ENCODE measurements at regions not wholly inside any gene's neighbourhood (a gene's known extent, or its start where the extent isn't known, plus 50 kb on each side); places are given as distances from the start of the nearest gene placed in this dataset.
A peak's percentile ranks its signal among the peaks of the same experiment; 100 is the strongest.
"Not testable (repeated sequence)": the region's sequence is repeated elsewhere in the genome, so short reads cannot be mapped to it uniquely, and the experiment has no call there.

DNA sequence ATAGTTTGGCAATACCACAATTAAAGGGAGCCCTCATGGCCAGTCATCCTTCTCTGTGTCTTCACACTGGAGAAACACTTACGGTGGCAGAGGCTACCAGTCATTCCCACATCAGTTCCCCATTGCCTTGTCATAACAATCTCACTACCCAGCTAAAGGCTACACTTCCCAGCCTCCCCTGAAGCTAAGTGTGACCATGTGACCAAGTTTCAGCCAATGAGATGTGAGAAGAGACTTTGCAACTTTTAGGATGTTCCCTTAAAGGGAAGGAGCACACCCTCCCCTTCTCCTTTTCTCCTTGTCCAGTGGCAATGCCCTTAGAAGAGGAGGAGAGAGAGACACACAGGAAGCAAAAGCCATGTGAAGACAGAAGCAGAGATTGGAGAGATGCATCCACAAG is 89.0 kb upstream of the RAB12 start:
- Mint-ChIP-seq H3K4me1 (ENCODE audit: low read depth) (no peaks in the 10 kb centered on the region), H3K27ac (no peak overlapping the region), H3K4me3 (ENCODE audit: low read depth) (no peak overlapping the region), H3K9me3 (ENCODE audit: low read depth) (peaks cover 8% of the 10 kb centered on the region), H3K27me3 (peaks cover 7% of the 10 kb centered on the region), H3K36me3 (ENCODE audit: insufficient read depth) (no peaks in the 10 kb centered on the region)
- TF ChIP-seq, protein P1, sequence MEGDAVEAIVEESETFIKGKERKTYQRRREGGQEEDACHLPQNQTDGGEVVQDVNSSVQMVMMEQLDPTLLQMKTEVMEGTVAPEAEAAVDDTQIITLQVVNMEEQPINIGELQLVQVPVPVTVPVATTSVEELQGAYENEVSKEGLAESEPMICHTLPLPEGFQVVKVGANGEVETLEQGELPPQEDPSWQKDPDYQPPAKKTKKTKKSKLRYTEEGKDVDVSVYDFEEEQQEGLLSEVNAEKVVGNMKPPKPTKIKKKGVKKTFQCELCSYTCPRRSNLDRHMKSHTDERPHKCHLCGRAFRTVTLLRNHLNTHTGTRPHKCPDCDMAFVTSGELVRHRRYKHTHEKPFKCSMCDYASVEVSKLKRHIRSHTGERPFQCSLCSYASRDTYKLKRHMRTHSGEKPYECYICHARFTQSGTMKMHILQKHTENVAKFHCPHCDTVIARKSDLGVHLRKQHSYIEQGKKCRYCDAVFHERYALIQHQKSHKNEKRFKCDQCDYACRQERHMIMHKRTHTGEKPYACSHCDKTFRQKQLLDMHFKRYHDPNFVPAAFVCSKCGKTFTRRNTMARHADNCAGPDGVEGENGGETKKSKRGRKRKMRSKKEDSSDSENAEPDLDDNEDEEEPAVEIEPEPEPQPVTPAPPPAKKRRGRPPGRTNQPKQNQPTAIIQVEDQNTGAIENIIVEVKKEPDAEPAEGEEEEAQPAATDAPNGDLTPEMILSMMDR (IDR thresholded peaks at IDR 0.05; ENCODE audit: unreplicated experiment) = no peak
- no peak for DNase-seq (ENCODE audit: low spot score, unreplicated experiment)

DNA sequence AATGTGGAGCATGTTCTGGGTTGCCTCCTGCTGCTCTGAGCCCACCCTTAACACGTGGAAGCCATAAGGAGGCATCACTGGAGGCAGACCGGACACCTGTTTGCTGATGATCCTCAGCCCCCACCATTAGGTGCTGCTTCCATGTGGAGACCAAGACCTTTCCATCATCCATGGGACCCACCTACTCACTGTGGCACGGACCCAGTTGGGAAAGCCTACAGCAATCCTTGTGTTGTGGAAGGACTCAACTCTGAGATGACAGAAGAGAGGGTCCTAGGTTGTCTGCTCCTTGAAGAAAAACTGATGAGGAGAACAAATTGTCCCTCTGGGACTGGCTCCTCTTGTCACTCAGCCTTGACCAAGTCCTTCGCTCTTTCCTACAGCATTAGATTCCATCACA is 86.5 kb upstream of the RAB12 start:
- DNase-seq (ENCODE audit: low spot score, unreplicated experiment) = no peak
- Mint-ChIP-seq H3K27me3 (peaks cover 7% of the 10 kb centered on the region), H3K27ac (no peak overlapping the region), H3K4me1 (ENCODE audit: low read depth) (no peaks in the 10 kb centered on the region), H3K4me3 (ENCODE audit: low read depth) (no peak overlapping the region), H3K36me3 (ENCODE audit: insufficient read depth) (no peaks in the 10 kb centered on the region), H3K9me3 (ENCODE audit: low read depth) (peaks cover 8% of the 10 kb centered on the region)
- TF ChIP-seq, protein P1 (IDR thresholded peaks at IDR 0.05; ENCODE audit: unreplicated experiment) = no peak

DNA sequence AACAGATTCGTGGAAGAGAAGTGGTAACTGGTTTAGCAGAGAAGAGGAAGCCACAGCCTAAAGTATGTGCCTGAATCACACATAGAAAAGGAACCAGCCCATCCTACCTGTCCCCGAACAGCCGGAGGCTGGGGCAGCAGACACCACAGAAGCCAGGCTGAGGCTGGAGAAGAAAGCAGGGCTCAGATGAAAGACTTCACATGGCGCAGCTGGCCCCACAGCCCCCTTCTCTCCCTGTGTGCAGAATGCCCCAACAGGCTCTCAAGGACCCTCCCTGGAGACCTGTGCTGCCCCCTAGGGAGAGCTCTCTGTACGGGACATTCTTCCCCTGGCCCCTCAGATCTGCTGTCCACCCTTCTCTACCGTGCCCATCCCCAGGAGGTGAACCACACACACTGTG is 83.5 kb upstream of the RAB12 start:
- H3K36me3 Mint-ChIP-seq (ENCODE audit: insufficient read depth) = no peaks in the 10 kb centered on the region
- TF ChIP-seq, protein P1 (IDR thresholded peaks at IDR 0.05; ENCODE audit: unreplicated experiment) = peak; percentile 45
- no peak overlapping the region for H3K4me3 Mint-ChIP-seq (ENCODE audit: low read depth)
- H3K4me1 Mint-ChIP-seq (ENCODE audit: low read depth) = no peaks in the 10 kb centered on the region
- DNase-seq (ENCODE audit: low spot score, unreplicated experiment) = no peak
- peaks cover 7% of the 10 kb centered on the region for H3K27me3 Mint-ChIP-seq
- peaks cover 15% of the 10 kb centered on the region for H3K9me3 Mint-ChIP-seq (ENCODE audit: low read depth)
- no peak overlapping the region for H3K27ac Mint-ChIP-seq

DNA sequence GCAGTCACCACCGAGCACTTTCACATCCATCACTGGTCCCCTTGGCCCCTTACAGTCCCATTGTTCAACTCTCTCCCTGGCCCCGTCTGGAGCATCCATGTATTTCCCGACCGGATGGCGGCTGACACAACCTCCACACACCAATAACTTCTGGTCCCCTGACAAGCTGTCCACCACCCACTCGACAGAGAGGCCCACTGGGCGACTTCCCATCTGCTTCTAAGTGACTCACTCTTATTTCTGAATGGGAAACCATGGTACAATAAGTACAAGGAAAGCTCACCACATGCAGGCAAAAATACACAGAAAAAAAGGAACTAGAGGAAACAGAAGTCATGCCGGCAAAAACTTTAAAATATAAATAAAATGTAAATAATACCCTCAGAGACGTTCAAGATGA is 82.9 kb upstream of the RAB12 start:
- DNase-seq (ENCODE audit: low spot score, unreplicated experiment) = no peak
- H3K27me3 Mint-ChIP-seq = peaks cover 7% of the 10 kb centered on the region
- no peak overlapping the region for H3K27ac Mint-ChIP-seq
- TF ChIP-seq, protein P1 (IDR thresholded peaks at IDR 0.05; ENCODE audit: unreplicated experiment) = no peak
- H3K4me1 Mint-ChIP-seq (ENCODE audit: low read depth) = no peaks in the 10 kb centered on the region
- H3K9me3 Mint-ChIP-seq (ENCODE audit: low read depth) = peaks cover 17% of the 10 kb centered on the region
- no peak overlapping the region for H3K4me3 Mint-ChIP-seq (ENCODE audit: low read depth)
- no peaks in the 10 kb centered on the region for H3K36me3 Mint-ChIP-seq (ENCODE audit: insufficient read depth)

DNA sequence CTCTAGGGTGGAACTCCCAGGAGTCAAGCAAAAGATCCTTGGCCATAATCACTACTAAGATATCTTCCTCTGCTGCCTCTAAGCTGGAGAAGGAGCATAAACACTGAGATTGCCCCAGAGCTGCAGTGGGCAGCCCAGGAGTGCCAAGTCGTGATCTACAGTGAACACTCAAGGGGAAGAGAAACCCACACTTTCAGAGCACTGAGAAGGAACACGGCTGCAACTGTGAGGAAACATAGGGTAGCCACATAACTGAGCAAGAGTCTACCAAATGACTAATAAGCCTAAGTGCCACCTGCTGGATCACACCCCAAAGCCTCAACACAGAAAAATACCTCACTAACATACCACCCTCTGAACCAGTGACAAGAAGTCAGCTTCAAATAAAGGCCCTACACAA is 79.6 kb upstream of the RAB12 start:
- Mint-ChIP-seq H3K36me3 (ENCODE audit: insufficient read depth) (peaks cover 2% of the 10 kb centered on the region), H3K4me1 (ENCODE audit: low read depth) (no peaks in the 10 kb centered on the region), H3K27ac (no peak overlapping the region), H3K27me3 (no peaks in the 10 kb centered on the region), H3K9me3 (ENCODE audit: low read depth) (peaks cover 37% of the 10 kb centered on the region), H3K4me3 (ENCODE audit: low read depth) (no peak overlapping the region)
- no peak for DNase-seq (ENCODE audit: low spot score, unreplicated experiment)
- TF ChIP-seq, protein P1 (IDR thresholded peaks at IDR 0.05; ENCODE audit: unreplicated experiment) = no peak

DNA sequence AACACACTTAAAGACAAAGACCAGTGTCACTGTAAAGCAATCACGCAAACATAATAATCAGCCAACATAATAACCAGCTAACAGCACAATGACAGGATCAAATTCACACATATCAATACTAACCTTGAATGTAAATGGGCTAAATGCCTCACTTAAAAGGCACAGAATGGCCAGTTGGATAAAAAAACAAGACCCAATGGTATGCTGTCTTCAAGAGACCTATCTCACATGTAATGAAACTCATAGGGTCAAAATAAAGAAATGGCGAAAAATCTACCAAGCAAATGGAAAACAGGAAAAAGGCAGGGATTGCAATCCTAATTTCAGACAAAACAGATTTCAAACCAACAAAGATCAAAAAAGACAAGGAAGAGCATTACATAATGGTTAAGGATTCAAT is 78.2 kb upstream of the RAB12 start:
- H3K4me1 Mint-ChIP-seq (ENCODE audit: low read depth); H3K36me3 Mint-ChIP-seq (ENCODE audit: insufficient read depth); H3K4me3 Mint-ChIP-seq (ENCODE audit: low read depth); DNase-seq (ENCODE audit: low spot score, unreplicated experiment); H3K27ac Mint-ChIP-seq; H3K27me3 Mint-ChIP-seq: not testable (repeated sequence)
- peaks cover 37% of the 10 kb centered on the region for H3K9me3 Mint-ChIP-seq (ENCODE audit: low read depth)

Measured in progenitor cell of endocrine pancreas (in vitro differentiated cells).